Nephron progenitor cell (in vitro differentiated cells): ENCODE measurements at regions not wholly inside any gene's neighbourhood (a gene's known extent, or its start where the extent isn't known, plus 50 kb on each side); places are given as distances from the start of the nearest gene placed in this dataset.
"Not testable (repeated sequence)": the region's sequence is repeated elsewhere in the genome, so short reads cannot be mapped to it uniquely, and the experiment has no call there.

Experiments used
- DNase-seq: peaks from one replicate; pipeline ENCODE4 v3.0.0; 2021
- H3K27ac Mint-ChIP-seq: 2 replicates; pipeline ENCODE4 v1.8.0; 2021; ENCODE audit warnings: mild to moderate bottlenecking, moderate library complexity, mixed read lengths
- H3K27me3 Mint-ChIP-seq: 2 replicates; pipeline ENCODE4 v1.8.0; 2021; ENCODE audit warnings: mild to moderate bottlenecking, low read depth, mixed read lengths; ENCODE audit not compliant: poor library complexity
- H3K36me3 Mint-ChIP-seq: 2 replicates; pipeline ENCODE4 v1.8.0; 2021; ENCODE audit warnings: low read depth, mixed read lengths
- H3K4me1 Mint-ChIP-seq: 2 replicates; pipeline ENCODE4 v1.8.0; 2021; ENCODE audit warnings: mixed read lengths
- H3K4me3 Mint-ChIP-seq: 2 replicates; pipeline ENCODE4 v1.8.0; 2021; ENCODE audit warnings: mild to moderate bottlenecking, moderate library complexity, mixed read lengths
- H3K9me3 Mint-ChIP-seq: 2 replicates; pipeline ENCODE4 v1.8.0; 2021; ENCODE audit warnings: mild to moderate bottlenecking, moderate library complexity, mixed read lengths
- CTCF ChIP-seq: fragments of 200-600 bp; sonication (generic); IDR thresholded peaks from 2 replicates; pipeline ENCODE4 v1.5.0; 2021; ENCODE audit warnings: antibody characterized with exemption

GRCh38 chr6:6483733-6484132, 104.8 kb upstream of the LY86 start:
- no peak for TF ChIP-seq CTCF
- Mint-ChIP-seq H3K4me1 (no peaks in the 10 kb centered on the region), H3K9me3 (peaks cover 22% of the 10 kb centered on the region), H3K4me3 (no peak overlapping the region), H3K27ac (no peak overlapping the region), H3K27me3 (peaks cover 5% of the 10 kb centered on the region), H3K36me3 (no peaks in the 10 kb centered on the region)
- no peak for DNase-seq

- Mint-ChIP-seq H3K4me3 (no peak overlapping the region), H3K9me3 (peaks cover 17% of the 10 kb centered on the region), H3K27ac (no peak overlapping the region), H3K27me3 (peaks cover 6% of the 10 kb centered on the region), H3K4me1 (no peaks in the 10 kb centered on the region), H3K36me3 (no peaks in the 10 kb centered on the region)
- no peak for TF ChIP-seq CTCF
- no peak for DNase-seq
Observed at GRCh38 chr6:6484681-6485080, 103.8 kb upstream of the LY86 start.

- Mint-ChIP-seq H3K4me3 (no peak overlapping the region), H3K36me3 (no peaks in the 10 kb centered on the region), H3K9me3 (peaks cover 13% of the 10 kb centered on the region), H3K27me3 (peaks cover 9% of the 10 kb centered on the region), H3K4me1 (no peaks in the 10 kb centered on the region), H3K27ac (no peak overlapping the region)
- no peak for TF ChIP-seq CTCF
- DNase-seq = no peak
Observed at GRCh38 chr6:6486595-6486994, 101.9 kb upstream of the LY86 start.

- H3K27ac Mint-ChIP-seq = no peak overlapping the region
- no peak for TF ChIP-seq CTCF
- no peak overlapping the region for H3K4me3 Mint-ChIP-seq
- no peaks in the 10 kb centered on the region for H3K36me3 Mint-ChIP-seq
- DNase-seq = no peak
- H3K9me3 Mint-ChIP-seq = no peaks in the 10 kb centered on the region
- peaks cover 14% of the 10 kb centered on the region for H3K27me3 Mint-ChIP-seq
- no peaks in the 10 kb centered on the region for H3K4me1 Mint-ChIP-seq
Observed at GRCh38 chr6:6491761-6492160, 96.8 kb upstream of the LY86 start.

- Mint-ChIP-seq H3K4me3 (no peak overlapping the region), H3K27ac (no peak overlapping the region), H3K27me3 (peaks cover 14% of the 10 kb centered on the region), H3K4me1 (no peaks in the 10 kb centered on the region), H3K9me3 (no peaks in the 10 kb centered on the region), H3K36me3 (no peaks in the 10 kb centered on the region)
- TF ChIP-seq CTCF = no peak
- DNase-seq = no peak
Observed at GRCh38 chr6:6492675-6493074, 95.8 kb upstream of the LY86 start.

- H3K27ac Mint-ChIP-seq, DNase-seq, H3K36me3 Mint-ChIP-seq, H3K4me1 Mint-ChIP-seq, H3K4me3 Mint-ChIP-seq, H3K27me3 Mint-ChIP-seq, H3K9me3 Mint-ChIP-seq: not testable (repeated sequence)
Observed at GRCh38 chr6:6494139-6494538, 94.4 kb upstream of the LY86 start.
